ENCODE measurements at regions not wholly inside any gene's neighbourhood (a gene's known extent, or its start where the extent isn't known, plus 50 kb on each side); places are given as distances from the start of the nearest gene placed in this dataset.

GRCh38 chr10:84933402-84933801 lies 605.0 kb downstream of the CCSER2 start:
- no peaks in the 10 kb centered on the region for H3K27me3 ChIP-seq
- H3K4me1 ChIP-seq: no peaks in the 10 kb centered on the region
- ATAC-seq (no peak), DNase-seq (no peak)
- TF ChIP-seq CTCF (IDR thresholded peaks at IDR 0.05 in 4 of 5, conservative IDR thresholded peaks at IDR 0.05 in 1 of 5): no peak
- no peak overlapping the region for H3K4me3 ChIP-seq
- in situ Hi-C loops (cut with MboI; ENCODE audit: low sequenced_read_pairs in 4 of 4): no loop called here
- no peaks in the 10 kb centered on the region for H3K9me3 ChIP-seq
- no peak overlapping the region for H3K27ac ChIP-seq
- intact Hi-C loops (cut with DNase I; ENCODE audit: low total_unique reads): no loop called here
- no peaks in the 10 kb centered on the region for H3K36me3 ChIP-seq

- no peaks in the 10 kb centered on the region for H3K27me3 ChIP-seq
- in situ Hi-C loops (cut with MboI; ENCODE audit: low sequenced_read_pairs in 4 of 4) (no loop called here), intact Hi-C loops (cut with DNase I; ENCODE audit: low total_unique reads) (no loop called here)
- TF ChIP-seq POLR2A (IDR thresholded peaks at IDR 0.05): no peak
- no peak for TF ChIP-seq CTCF (IDR thresholded peaks at IDR 0.05 in 4 of 5, conservative IDR thresholded peaks at IDR 0.05 in 1 of 5)
- no peak overlapping the region for H3K27ac ChIP-seq
- H3K4me3 ChIP-seq: no peak overlapping the region
- no peaks in the 10 kb centered on the region for H3K4me1 ChIP-seq
- DNase-seq (no peak), ATAC-seq (no peak)
- H3K36me3 ChIP-seq: no peaks in the 10 kb centered on the region
- H3K9me3 ChIP-seq: no peaks in the 10 kb centered on the region
Observed at GRCh38 chr10:84935772-84936171, 607.4 kb downstream of the CCSER2 start.

- TF ChIP-seq CTCF (IDR thresholded peaks at IDR 0.05 in 4 of 5, conservative IDR thresholded peaks at IDR 0.05 in 1 of 5): no peak
- no peak for TF ChIP-seq POLR2A (IDR thresholded peaks at IDR 0.05)
- Histone ChIP-seq H3K9me3 (no peaks in the 10 kb centered on the region), H3K36me3 (no peaks in the 10 kb centered on the region), H3K4me3 (no peak overlapping the region), H3K27ac (no peak overlapping the region), H3K27me3 (no peaks in the 10 kb centered on the region), H3K4me1 (no peaks in the 10 kb centered on the region)
- in situ Hi-C loops (cut with MboI; ENCODE audit: low sequenced_read_pairs in 4 of 4) (no loop called here), intact Hi-C loops (cut with DNase I; ENCODE audit: low total_unique reads) (no loop called here)
- DNase-seq: no peak
- no peak for ATAC-seq
Observed at GRCh38 chr10:84938117-84938905, 609.9 kb downstream of the CCSER2 start.

- H3K27me3 ChIP-seq: no peaks in the 10 kb centered on the region
- TF ChIP-seq CTCF (IDR thresholded peaks at IDR 0.05 in 4 of 5, conservative IDR thresholded peaks at IDR 0.05 in 1 of 5): no peak
- no peak for TF ChIP-seq POLR2A (IDR thresholded peaks at IDR 0.05)
- no peaks in the 10 kb centered on the region for H3K4me1 ChIP-seq
- ATAC-seq (no peak), DNase-seq (no peak)
- no peak overlapping the region for H3K4me3 ChIP-seq
- H3K36me3 ChIP-seq: no peaks in the 10 kb centered on the region
- H3K9me3 ChIP-seq: no peaks in the 10 kb centered on the region
- in situ Hi-C loops (cut with MboI; ENCODE audit: low sequenced_read_pairs in 4 of 4): no loop called here
- no peak overlapping the region for H3K27ac ChIP-seq
- intact Hi-C loops (cut with DNase I; ENCODE audit: low total_unique reads): no loop called here
Observed at GRCh38 chr10:84943541-84943940, 615.2 kb downstream of the CCSER2 start.

GRCh38 chr10:84944187-84944586 lies 615.8 kb downstream of the CCSER2 start:
- in situ Hi-C loops (cut with MboI; ENCODE audit: low sequenced_read_pairs in 4 of 4) (no loop called here), intact Hi-C loops (cut with DNase I; ENCODE audit: low total_unique reads) (no loop called here)
- no peaks in the 10 kb centered on the region for H3K4me1 ChIP-seq
- no peak overlapping the region for H3K27ac ChIP-seq
- no peaks in the 10 kb centered on the region for H3K27me3 ChIP-seq
- DNase-seq (no peak), ATAC-seq (no peak)
- no peak overlapping the region for H3K4me3 ChIP-seq
- no peaks in the 10 kb centered on the region for H3K36me3 ChIP-seq
- H3K9me3 ChIP-seq: no peaks in the 10 kb centered on the region
- no peak for TF ChIP-seq POLR2A (IDR thresholded peaks at IDR 0.05)
- no peak for TF ChIP-seq CTCF (IDR thresholded peaks at IDR 0.05 in 4 of 5, conservative IDR thresholded peaks at IDR 0.05 in 1 of 5)
